Transverse colon (tissue), 4 donors: ENCODE measurements at regions not wholly inside any gene's neighbourhood (a gene's known extent, or its start where the extent isn't known, plus 50 kb on each side); places are given as distances from the start of the nearest gene placed in this dataset.

ENCODE experiments used
- DNase-seq: peaks from one replicate; pipeline ENCODE4 v3.0.0-alpha.2; 2019
- H3K27ac ChIP-seq, 4 donors: fragments of 200-600 bp; sonication (generic); 2 replicates each; pipeline ENCODE4 v1.5.1; 2016 to 2018; ENCODE audit warnings: inconsistent platforms in 4 of 4
- H3K27me3 ChIP-seq: fragments of 200-600 bp; sonication (generic); 2 replicates; pipeline ENCODE4 v1.5.1; 2017; ENCODE audit warnings: inconsistent platforms
- H3K36me3 ChIP-seq, 4 donors: fragments of 200-600 bp; sonication (generic); 2 replicates each; pipeline ENCODE4 v1.5.1; 2017 to 2019; ENCODE audit warnings: inconsistent platforms in 4 of 4
- H3K4me1 ChIP-seq, 4 donors: fragments of 200-600 bp; sonication (generic); 2 replicates each; pipeline ENCODE4 v1.5.1; 2017 to 2020; ENCODE audit warnings: inconsistent platforms in 4 of 4
- H3K4me3 ChIP-seq, 4 donors: fragments of 200-600 bp; sonication (generic); 1 replicate in 1 of 4; 2 replicates in 3 of 4; pipeline versions ENCODE4 v1.5.1 to v1.6.1; 2017 to 2019; ENCODE audit warnings: inconsistent platforms in 4 of 4
- H3K9me3 ChIP-seq, 2 donors: fragments of 200-600 bp; sonication (generic); 2 replicates each; pipeline ENCODE4 v1.5.1; 2017 to 2019; ENCODE audit warnings: inconsistent platforms in 2 of 2
- CTCF ChIP-seq, 5 experiments: fragments of 200-600 bp in 3 of 5; fragments of 450-650 bp in 2 of 5; sonication (generic) in 3 of 5; IDR thresholded peaks; 1 replicate in 2 of 5; 2 replicates in 3 of 5; pipeline ENCODE4 v1.5.1; 2016 to 2017; ENCODE audit warnings: antibody characterized with exemption in 5 of 5, inconsistent platforms in 3 of 5, mild to moderate bottlenecking in 2 of 5, moderate library complexity in 1 of 5
- EP300 ChIP-seq: sonication (generic); formaldehyde crosslinking; IDR thresholded peaks from one replicate; pipeline ENCODE4 v1.6.1; 2017; ENCODE audit warnings: antibody characterized with exemption, low read depth
- POLR2A ChIP-seq: fragments of 450-650 bp; IDR thresholded peaks from one replicate; pipeline ENCODE4 v1.6.1; 2016; ENCODE audit warnings: antibody characterized with exemption, mild to moderate bottlenecking, moderate library complexity
- POLR2AphosphoS5 ChIP-seq, 3 donors: sonication (generic); formaldehyde crosslinking; IDR thresholded peaks; one replicate each; pipeline ENCODE4 v1.6.1; 2016; ENCODE audit warnings: antibody characterized with exemption in 3 of 3
- WGBS, 2 donors: methylation state at CpG; one replicate each; pipeline ENCODE4 v1.1.5; 2018; ENCODE audit warnings: low coverage in 1 of 2; 5-methylcytosine and 5-hydroxymethylcytosine counted together
- in situ Hi-C, 4 donors: fragments of 200-750 bp; cut with MboI; loops; one replicate each; pipeline versions ENCODE4 v1.15.0 to v1.15.1; 2017; ENCODE audit warnings: low sequenced_read_pairs in 3 of 4, low pct_ligation_motif_present in 1 of 4, low pct_unique_long_range_greater_than_20kb in 1 of 4
- intact Hi-C: fragments of 100-400 bp; cut with DNase I; formaldehyde crosslinking; loops from one replicate; pipeline ENCODE4 v1.15.1; 2023; ENCODE audit warnings: low total_unique reads

DNA sequence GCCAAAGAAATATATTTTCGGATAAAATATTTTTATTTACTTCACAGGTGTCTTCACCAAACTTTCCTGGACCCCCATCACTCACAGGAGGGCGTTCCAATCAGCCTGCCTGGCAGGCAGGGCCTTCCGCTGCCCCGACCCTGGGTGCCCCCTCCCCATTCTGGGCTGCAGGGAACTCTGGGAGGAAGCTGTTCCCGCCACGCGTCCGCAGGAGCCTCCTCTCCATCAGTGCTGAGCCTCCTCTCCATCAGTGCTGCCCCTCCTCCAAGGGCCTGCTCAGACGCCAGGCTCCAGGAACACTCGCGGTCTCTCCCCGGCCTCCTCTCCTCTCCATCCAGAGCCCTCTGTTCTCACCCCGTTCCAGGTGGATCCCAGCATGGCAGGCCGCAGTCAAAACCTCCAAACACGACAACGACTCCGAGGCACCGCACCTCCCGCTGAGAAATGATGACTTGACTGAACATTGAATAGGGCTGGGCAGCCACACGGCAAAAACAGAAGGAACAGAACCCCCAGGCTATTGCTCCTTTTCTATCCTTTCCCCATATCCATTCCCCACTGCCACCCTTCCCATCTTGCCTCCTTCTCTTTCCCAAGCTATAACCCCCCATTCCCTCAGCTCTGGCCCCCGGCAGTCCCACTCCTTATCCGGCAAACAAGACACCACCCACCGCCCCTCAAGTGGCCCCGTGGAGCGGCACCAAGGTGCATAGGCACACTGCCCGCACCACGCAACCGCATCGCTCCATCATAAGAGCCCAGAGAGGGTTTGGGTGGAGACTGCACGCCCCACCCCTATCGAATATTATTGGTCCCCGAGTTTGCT is 268.6 kb upstream of the RAB6C start:
- in situ Hi-C loops (no loop called here), intact Hi-C loops (no loop called here)
- 88 to 89% methylated on average over 17 to 32 of the region's 32 CpGs for WGBS, 2 donors
- TF ChIP-seq CTCF (IDR thresholded peaks at IDR 0.05) (no peak), POLR2A (no peak), EP300 (no peak), POLR2AphosphoS5 (IDR thresholded peaks at IDR 0.05) (no peak)
- DNase-seq = no peak
- H3K27ac ChIP-seq = no peak overlapping the region
- H3K4me1 ChIP-seq = no peaks in the 10 kb centered on the region
- no peaks in the 10 kb centered on the region for H3K9me3 ChIP-seq
- no peaks in the 10 kb centered on the region for H3K27me3 ChIP-seq
- H3K36me3 ChIP-seq = no peaks in the 10 kb centered on the region
- H3K4me3 ChIP-seq = no peak overlapping the region

DNA sequence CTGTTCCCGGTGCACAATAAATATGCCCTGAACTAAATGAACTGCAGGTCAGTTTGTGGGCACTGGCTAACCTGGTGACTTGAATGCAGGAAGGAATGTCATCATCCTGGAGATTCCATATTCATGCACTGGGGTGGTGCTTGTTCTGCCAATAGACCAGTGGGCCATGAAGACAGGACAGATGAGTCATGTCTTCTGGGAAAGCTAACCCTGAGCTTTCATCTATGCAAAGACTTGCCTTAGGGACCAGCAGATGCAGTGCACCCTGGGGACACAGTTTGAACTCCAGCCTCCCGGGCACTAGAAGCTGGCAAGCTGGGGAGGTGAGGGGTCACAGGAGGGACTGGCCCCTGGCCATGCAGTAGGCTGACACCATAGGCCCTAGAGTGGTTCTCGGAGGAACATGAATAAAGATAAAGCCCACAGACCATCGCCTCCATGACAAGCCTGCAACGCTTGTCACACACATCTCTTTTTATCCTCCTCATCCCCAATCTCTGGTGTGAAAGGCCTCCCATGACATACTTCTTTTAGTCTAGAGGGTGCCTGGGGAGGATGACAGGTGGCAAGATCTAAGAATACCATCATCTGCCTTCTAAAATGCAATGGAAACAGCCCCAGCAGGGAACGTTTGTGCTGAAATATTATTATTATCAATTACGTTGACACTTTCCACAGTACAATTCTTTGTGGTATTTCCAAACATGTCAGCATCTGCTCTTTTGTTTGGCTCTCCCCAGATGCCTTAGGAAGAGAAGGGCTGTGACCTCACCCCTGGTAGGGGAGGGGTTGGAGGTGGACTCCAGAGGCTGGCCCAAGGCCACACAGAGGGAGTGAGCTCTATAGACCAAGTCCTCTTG is 267.4 kb upstream of the RAB6C start:
- Histone ChIP-seq H3K36me3 (no peaks in the 10 kb centered on the region), H3K9me3 (no peaks in the 10 kb centered on the region), H3K27ac (no peak overlapping the region), H3K4me3 (no peak overlapping the region), H3K27me3 (no peaks in the 10 kb centered on the region), H3K4me1 (no peaks in the 10 kb centered on the region)
- intact Hi-C loops (no loop called here), in situ Hi-C loops (no loop called here)
- no peak for DNase-seq
- 74 to 83% methylated on average over 4 to 7 of the region's 7 CpGs for WGBS, 2 donors
- no peak for TF ChIP-seq CTCF (IDR thresholded peaks at IDR 0.05)
- no peak for TF ChIP-seq POLR2A
- TF ChIP-seq POLR2AphosphoS5 (IDR thresholded peaks at IDR 0.05) = no peak
- TF ChIP-seq EP300 = no peak

GRCh38 chr2:129712676-129712985 is 266.8 kb upstream of the RAB6C start:
- H3K36me3 ChIP-seq = no peaks in the 10 kb centered on the region
- no peaks in the 10 kb centered on the region for H3K4me1 ChIP-seq
- no peak for DNase-seq
- no peaks in the 10 kb centered on the region for H3K9me3 ChIP-seq
- H3K27ac ChIP-seq = no peak overlapping the region
- no peak overlapping the region for H3K4me3 ChIP-seq
- intact Hi-C loops (no loop called here), in situ Hi-C loops (no loop called here)
- WGBS, 2 donors = 81% methylated on average over 7 of the region's 7 CpGs; no CpG with 5 or more reads in 1 of the 2 donors
- TF ChIP-seq CTCF (IDR thresholded peaks at IDR 0.05) (no peak), POLR2A (no peak), POLR2AphosphoS5 (IDR thresholded peaks at IDR 0.05) (no peak), EP300 (no peak)
- H3K27me3 ChIP-seq = no peaks in the 10 kb centered on the region

GRCh38 chr2:129713337-129713736 is 266.1 kb upstream of the RAB6C start:
- H3K36me3 ChIP-seq = no peaks in the 10 kb centered on the region
- in situ Hi-C loops (no loop called here), intact Hi-C loops (no loop called here)
- H3K4me1 ChIP-seq = no peaks in the 10 kb centered on the region
- H3K4me3 ChIP-seq = no peak overlapping the region
- no peaks in the 10 kb centered on the region for H3K9me3 ChIP-seq
- no peak for TF ChIP-seq EP300
- no peak for TF ChIP-seq CTCF (IDR thresholded peaks at IDR 0.05)
- no peak for TF ChIP-seq POLR2A
- no peak for DNase-seq
- no peak overlapping the region for H3K27ac ChIP-seq
- no peaks in the 10 kb centered on the region for H3K27me3 ChIP-seq
- 84 to 86% methylated on average over 7 to 9 of the region's 9 CpGs for WGBS, 2 donors
